ENCODE measurements at regions not wholly inside any gene's neighbourhood (a gene's known extent, or its start where the extent isn't known, plus 50 kb on each side); places are given as distances from the start of the nearest gene placed in this dataset.

- DNase-seq = no peak
Measured at GRCh38 chr13:39981056-39981455, 325.6 kb downstream of the COG6 start.

- DNase-seq = no peak
Measured at GRCh38 chr13:39982745-39983144, 327.3 kb downstream of the COG6 start.

GRCh38 chr13:39985071-39985470 is 329.6 kb downstream of the COG6 start:
- DNase-seq = no peak

- no peak for DNase-seq
Measured at GRCh38 chr13:39988351-39988750, 332.9 kb downstream of the COG6 start.

GRCh38 chr13:39998166-39998565 is 342.7 kb downstream of the COG6 start:
- no peak for DNase-seq

GRCh38 chr13:40002016-40002415 is 346.6 kb downstream of the COG6 start:
- no peak for DNase-seq

- no peak for DNase-seq
Measured at GRCh38 chr13:40013554-40013953, 358.1 kb downstream of the COG6 start.

- no peak for DNase-seq
Measured at GRCh38 chr13:40016953-40017660, 361.6 kb downstream of the COG6 start.

GRCh38 chr13:40017662-40018262 is 362.3 kb downstream of the COG6 start:
- DNase-seq = no peak

GRCh38 chr13:40023595-40024203 is 368.2 kb downstream of the COG6 start:
- DNase-seq = no peak

- no peak for DNase-seq
Measured at GRCh38 chr13:40024204-40024966, 368.9 kb downstream of the COG6 start.

- DNase-seq = no peak
Measured at GRCh38 chr13:40024967-40025714, 369.7 kb downstream of the COG6 start.

- DNase-seq = no peak
Measured at GRCh38 chr13:40026174-40026585, 370.7 kb downstream of the COG6 start.

GRCh38 chr13:40026741-40027140 is 371.3 kb downstream of the COG6 start:
- no peak for DNase-seq

- DNase-seq = no peak
Measured at GRCh38 chr13:40028446-40028845, 373.0 kb downstream of the COG6 start.

GRCh38 chr13:40031031-40031430 is 375.6 kb downstream of the COG6 start:
- DNase-seq = no peak

GRCh38 chr13:40039061-40039460 is 383.6 kb downstream of the COG6 start:
- DNase-seq = no peak

GRCh38 chr13:40042991-40043390 is 387.5 kb downstream of the COG6 start:
- no peak for DNase-seq

GRCh38 chr13:40043764-40044163 is 388.3 kb downstream of the COG6 start:
- DNase-seq = no peak

- DNase-seq = no peak
Measured at GRCh38 chr13:40047322-40047771, 391.9 kb downstream of the COG6 start.

GRCh38 chr13:40048551-40048950 is 393.1 kb downstream of the COG6 start:
- DNase-seq = no peak

GRCh38 chr13:40052954-40053353 is 397.5 kb downstream of the COG6 start:
- DNase-seq = no peak

- DNase-seq = no peak
Measured at GRCh38 chr13:40053401-40053800, 397.9 kb downstream of the COG6 start.

Data from activated gamma-delta T cell (primary cell).